GM19397 (cell line): ENCODE measurements at regions not wholly inside any gene's neighbourhood (a gene's known extent, or its start where the extent isn't known, plus 50 kb on each side); places are given as distances from the start of the nearest gene placed in this dataset.

ENCODE experiments used
- ATAC-seq: cut with Tn5 transposase; IDR thresholded peaks from one replicate; pipeline ENCODE4 v1.9.1; 2021; ENCODE audit warnings: mild to moderate bottlenecking, moderate library complexity; ENCODE audit not compliant: unreplicated experiment

DNA sequence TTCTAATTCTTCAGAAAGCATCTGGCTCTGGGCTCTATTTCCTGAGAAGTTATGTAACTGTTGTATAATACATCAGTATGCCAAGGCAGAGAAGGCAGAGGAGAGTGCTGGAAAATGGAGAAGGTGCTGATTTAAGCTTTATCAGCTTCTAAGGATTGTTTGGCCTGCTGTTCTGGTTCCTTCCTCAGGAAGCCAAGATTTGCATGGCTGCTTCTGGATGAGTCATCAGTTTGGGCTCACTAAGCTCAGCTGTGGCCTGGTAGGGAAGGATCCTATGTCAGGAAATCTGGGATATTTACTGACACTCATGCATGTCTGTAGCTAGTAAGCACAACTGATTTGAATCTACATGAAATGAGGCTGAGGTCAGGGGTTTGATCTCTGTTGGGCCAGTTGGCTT, 73.2 kb upstream of the ADGRL4 start:
- no peak for ATAC-seq

DNA sequence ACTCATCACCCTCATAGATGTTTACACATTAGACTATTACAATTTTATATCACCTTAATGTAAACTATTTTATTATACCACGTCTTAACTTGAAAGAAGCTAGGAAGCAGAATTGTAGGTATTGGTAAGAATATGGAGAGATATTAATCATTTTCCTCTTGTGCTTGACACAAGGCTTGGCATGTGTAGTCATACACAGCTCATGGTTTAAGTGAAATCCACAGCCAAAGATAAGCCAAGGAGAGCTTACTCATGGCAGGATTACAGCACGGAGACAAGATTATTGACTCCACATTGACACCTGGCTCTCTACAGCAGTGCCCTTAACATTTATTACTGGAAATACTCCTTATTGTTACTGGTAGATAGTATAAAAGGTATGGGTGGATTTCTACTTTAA, 68.4 kb upstream of the ADGRL4 start:
- no peak for ATAC-seq

DNA sequence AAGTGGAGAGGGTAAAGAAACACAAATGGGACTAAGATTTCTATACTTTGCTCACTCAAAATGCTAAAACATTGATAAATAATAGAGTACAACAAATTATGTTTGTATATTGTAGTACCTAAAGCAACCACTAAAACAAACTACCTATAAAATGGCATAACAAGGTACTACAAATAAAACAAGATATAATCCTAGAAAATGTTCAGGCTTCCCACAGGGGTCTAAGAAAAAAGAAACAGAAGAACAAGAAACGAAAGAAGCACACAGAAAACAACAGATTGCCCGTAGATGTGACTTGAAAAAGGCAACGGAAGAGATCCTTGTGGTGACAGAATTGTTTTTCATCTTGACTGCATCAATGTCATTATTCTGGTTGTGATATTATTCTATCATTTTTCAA, 63.3 kb upstream of the ADGRL4 start:
- ATAC-seq: no peak

DNA sequence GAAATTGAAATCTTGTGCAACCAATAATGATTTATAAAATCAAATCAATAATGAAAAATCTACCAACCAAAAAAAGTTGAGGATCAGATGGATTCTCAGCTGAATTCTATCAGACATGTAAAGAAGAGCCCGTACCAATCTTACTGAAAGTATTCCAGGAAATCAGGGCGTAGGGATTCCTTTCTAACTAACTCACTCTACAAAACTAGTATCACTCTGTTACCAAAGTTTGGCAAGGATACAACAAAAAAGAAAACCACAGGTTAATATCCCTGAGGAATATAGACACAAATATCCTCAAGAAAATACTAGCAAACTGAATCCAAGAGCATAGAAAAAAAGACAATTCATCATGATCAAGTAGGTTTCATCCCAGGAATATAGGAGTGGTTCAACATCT, 52.8 kb upstream of the ADGRL4 start:
- ATAC-seq: no peak
